Spleen (tissue), 11 donors: ENCODE measurements at regions not wholly inside any gene's neighbourhood (a gene's known extent, or its start where the extent isn't known, plus 50 kb on each side); places are given as distances from the start of the nearest gene placed in this dataset.
"Not testable (repeated sequence)": the region's sequence is repeated elsewhere in the genome, so short reads cannot be mapped to it uniquely, and the experiment has no call there.

Source experiments
- DNase-seq: peaks from one replicate; pipeline ENCODE4 v3.0.0-alpha.2; 2020
- H3K27ac ChIP-seq, 8 donors: fragments of 200-600 bp; sonication (generic) in 7 of 8; 1 replicate in 4 of 8; 2 replicates in 4 of 8; pipeline versions ENCODE4 v1.5.0 to v1.8.0; 2016 to 2021; ENCODE audit warnings: inconsistent platforms in 4 of 8, mild to moderate bottlenecking in 4 of 8, moderate library complexity in 1 of 8
- H3K27me3 ChIP-seq, 7 donors: fragments of 200-600 bp; sonication (generic) in 6 of 7; replicated peaks in 1 of 7; 1 replicate in 4 of 7; 2 replicates in 3 of 7; pipeline versions ENCODE4 v1.5.0 to v1.8.0; 2016 to 2021; ENCODE audit warnings: inconsistent platforms in 3 of 7, mild to moderate bottlenecking in 1 of 7
- H3K36me3 ChIP-seq, 6 donors: fragments of 200-600 bp; sonication (generic) in 5 of 6; 1 replicate in 4 of 6; 2 replicates in 2 of 6; pipeline versions ENCODE4 v1.5.0 to v1.8.0; 2016 to 2021; ENCODE audit warnings: inconsistent platforms in 2 of 6
- H3K4me1 ChIP-seq, 6 donors: fragments of 200-600 bp; sonication (generic) in 5 of 6; 1 replicate in 3 of 6; 2 replicates in 3 of 6; pipeline versions ENCODE4 v1.5.0 to v1.8.0; 2016 to 2021; ENCODE audit warnings: inconsistent platforms in 3 of 6
- H3K4me3 ChIP-seq, 8 donors: fragments of 200-600 bp; sonication (generic) in 7 of 8; 1 replicate in 4 of 8; 2 replicates in 4 of 8; pipeline versions ENCODE4 v1.5.0 to v1.8.0; 2016 to 2021; ENCODE audit warnings: inconsistent platforms in 4 of 8, mild to moderate bottlenecking in 4 of 8, moderate library complexity in 2 of 8
- H3K9me3 ChIP-seq, 8 donors: fragments of 200-600 bp; sonication (generic) in 7 of 8; 1 replicate in 4 of 8; 2 replicates in 4 of 8; pipeline versions ENCODE4 v1.5.0 to v1.8.0; 2016 to 2021; ENCODE audit warnings: inconsistent platforms in 4 of 8
- POLR2A ChIP-seq, 3 donors: fragments of 450-650 bp; IDR thresholded peaks; one replicate each; pipeline ENCODE4 v1.5.1; 2017; ENCODE audit warnings: antibody characterized with exemption in 3 of 3, mild to moderate bottlenecking in 1 of 3
- POLR2AphosphoS5 ChIP-seq, 3 donors: sonication (generic); formaldehyde crosslinking; IDR thresholded peaks; one replicate each; pipeline ENCODE4 v1.5.1; 2017; ENCODE audit warnings: antibody characterized with exemption in 3 of 3
- WGBS, 5 donors: extraction: QIAGEN DNeasy Blood & Tissue Kit in 3 of 5; methylation state at CpG; one replicate each; pipeline versions ENCODE4 v1.1.5 to v1.1.7; 2013 to 2018; 5-methylcytosine and 5-hydroxymethylcytosine counted together
- intact Hi-C: fragments of 100-400 bp; cut with DNase I; formaldehyde crosslinking; loops from one replicate; pipeline ENCODE4 v1.15.0; 2023; ENCODE audit warnings: low total_unique reads
- TF ChIP-seq, protein P1 (sequence below), 11 experiments: fragments of 200-600 bp in 7 of 11; fragments of 450-650 bp in 4 of 11; sonication (generic) in 4 of 11; IDR thresholded peaks in 8 of 11; conservative IDR thresholded peaks in 3 of 11; 1 replicate in 7 of 11; 2 replicates in 4 of 11; pipeline versions ENCODE4 v1.4.0 to v1.8.0; 2016 to 2021; ENCODE audit warnings: antibody characterized with exemption in 11 of 11, inconsistent platforms in 4 of 11, mild to moderate bottlenecking in 1 of 11
- donor health status: healthy with polysubstance abuse.
- donor health status: DM: no; HTN: no; CAD: no; lungs with moderate emphysema.
- donor health status: DM: no; HTN: no; CAD: no.
- donor health status: Bipolar disorder and iron deficiency.
- donor health status: healthy.
- donor health status: DM: no; HTN: no; CAD: no.
- donor health status: DM: yes; HTN: yes; CAD: no.

DNA sequence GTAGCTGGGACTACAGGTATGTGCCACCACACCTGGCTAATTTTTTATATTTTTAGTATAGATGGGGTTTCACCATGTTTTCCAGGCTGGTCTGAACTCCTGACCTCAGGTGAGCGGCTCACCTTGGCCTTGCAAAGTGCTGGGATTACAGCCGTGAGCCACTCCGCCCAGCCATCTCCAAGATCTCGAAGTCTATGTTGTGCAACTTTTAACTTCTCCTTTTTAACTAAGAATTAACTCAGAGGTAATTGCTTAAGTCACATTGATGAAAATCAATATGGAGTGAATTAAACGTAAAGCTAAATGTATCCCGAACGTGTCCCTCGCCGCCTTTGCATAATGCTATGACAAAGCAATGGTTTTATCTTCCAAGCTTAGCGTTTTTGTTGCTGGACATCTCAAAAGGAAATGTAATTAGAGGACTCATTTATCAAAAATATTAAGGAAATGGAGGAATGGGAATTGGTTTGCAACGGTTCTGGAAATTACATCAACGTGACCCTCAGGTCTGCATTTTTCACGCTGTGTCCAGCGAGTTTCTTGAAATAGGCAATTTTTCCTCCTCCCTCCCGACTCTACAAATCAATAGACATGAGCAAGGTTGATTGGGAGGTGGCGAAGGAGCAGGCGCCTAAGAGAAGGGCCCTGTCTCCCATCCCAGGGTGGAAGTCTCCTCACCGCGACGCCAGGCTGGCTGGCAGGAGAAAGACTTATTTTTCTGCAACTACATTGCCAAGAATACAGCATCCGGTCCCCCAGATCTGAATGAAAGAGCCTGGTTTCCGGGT, 89.8 kb downstream of the TMEM130 start:
- H3K27me3 ChIP-seq: peaks cover 0 to 40% (median 4%) of the 10 kb centered on the region in 7 donors
- H3K27ac ChIP-seq: no peak overlapping the region
- no peaks in the 10 kb centered on the region for H3K4me1 ChIP-seq
- no peak for TF ChIP-seq POLR2AphosphoS5 (IDR thresholded peaks at IDR 0.05)
- TF ChIP-seq, protein P1, sequence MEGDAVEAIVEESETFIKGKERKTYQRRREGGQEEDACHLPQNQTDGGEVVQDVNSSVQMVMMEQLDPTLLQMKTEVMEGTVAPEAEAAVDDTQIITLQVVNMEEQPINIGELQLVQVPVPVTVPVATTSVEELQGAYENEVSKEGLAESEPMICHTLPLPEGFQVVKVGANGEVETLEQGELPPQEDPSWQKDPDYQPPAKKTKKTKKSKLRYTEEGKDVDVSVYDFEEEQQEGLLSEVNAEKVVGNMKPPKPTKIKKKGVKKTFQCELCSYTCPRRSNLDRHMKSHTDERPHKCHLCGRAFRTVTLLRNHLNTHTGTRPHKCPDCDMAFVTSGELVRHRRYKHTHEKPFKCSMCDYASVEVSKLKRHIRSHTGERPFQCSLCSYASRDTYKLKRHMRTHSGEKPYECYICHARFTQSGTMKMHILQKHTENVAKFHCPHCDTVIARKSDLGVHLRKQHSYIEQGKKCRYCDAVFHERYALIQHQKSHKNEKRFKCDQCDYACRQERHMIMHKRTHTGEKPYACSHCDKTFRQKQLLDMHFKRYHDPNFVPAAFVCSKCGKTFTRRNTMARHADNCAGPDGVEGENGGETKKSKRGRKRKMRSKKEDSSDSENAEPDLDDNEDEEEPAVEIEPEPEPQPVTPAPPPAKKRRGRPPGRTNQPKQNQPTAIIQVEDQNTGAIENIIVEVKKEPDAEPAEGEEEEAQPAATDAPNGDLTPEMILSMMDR (IDR thresholded peaks at IDR 0.05 in 8 of 11, conservative IDR thresholded peaks at IDR 0.05 in 3 of 11): no peak
- H3K4me3 ChIP-seq: no peak overlapping the region
- WGBS, 5 donors: 68 to 81% (median 76%) methylated on average over 22 of the region's 22 CpGs
- intact Hi-C loops: no loop called here
- H3K36me3 ChIP-seq: no peaks in the 10 kb centered on the region
- DNase-seq: no peak
- no peaks in the 10 kb centered on the region for H3K9me3 ChIP-seq

DNA sequence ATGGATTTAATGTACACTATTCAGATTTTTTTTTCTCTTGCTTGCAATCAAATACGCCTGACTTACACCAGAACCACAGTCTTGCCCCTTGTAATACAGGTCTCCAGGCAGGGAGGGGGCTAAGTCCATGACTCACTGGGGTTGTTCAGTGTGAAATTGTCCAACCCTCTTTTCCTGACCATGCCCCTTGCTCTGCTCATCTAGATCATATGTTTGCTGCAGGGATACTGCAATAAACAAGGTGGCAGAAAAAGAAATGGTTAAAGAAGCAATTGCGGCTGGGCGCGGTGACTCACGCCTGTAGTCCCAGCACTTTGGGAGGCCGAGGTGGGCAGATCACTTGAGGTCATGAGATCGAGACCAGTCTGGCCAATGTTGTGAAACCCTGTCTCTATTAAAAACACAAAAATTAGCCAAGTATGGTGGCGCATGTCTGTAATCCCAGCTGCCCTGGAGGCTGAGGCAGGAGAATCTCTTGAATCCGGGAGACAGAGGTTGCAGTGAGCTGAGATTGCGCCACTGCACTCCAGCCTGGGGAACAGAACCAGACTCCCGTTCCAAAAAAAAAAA, 85.5 kb downstream of the TMEM130 start:
- H3K36me3 ChIP-seq: no peaks in the 10 kb centered on the region
- no peak overlapping the region for H3K27ac ChIP-seq
- TF ChIP-seq POLR2AphosphoS5 (IDR thresholded peaks at IDR 0.05) (no peak), POLR2A (IDR thresholded peaks at IDR 0.05) (no peak)
- TF ChIP-seq, protein P1 (IDR thresholded peaks at IDR 0.05 in 8 of 11, conservative IDR thresholded peaks at IDR 0.05 in 3 of 11): no peak
- no peak overlapping the region for H3K4me3 ChIP-seq
- DNase-seq: no peak
- intact Hi-C loops: no loop called here
- no peaks in the 10 kb centered on the region for H3K4me1 ChIP-seq
- H3K9me3 ChIP-seq: no peaks in the 10 kb centered on the region
- H3K27me3 ChIP-seq: peaks cover 0 to 57% (median 0%) of the 10 kb centered on the region in 7 donors
- 80 to 87% (median 86%) methylated on average over 11 of the region's 11 CpGs for WGBS, 5 donors

DNA sequence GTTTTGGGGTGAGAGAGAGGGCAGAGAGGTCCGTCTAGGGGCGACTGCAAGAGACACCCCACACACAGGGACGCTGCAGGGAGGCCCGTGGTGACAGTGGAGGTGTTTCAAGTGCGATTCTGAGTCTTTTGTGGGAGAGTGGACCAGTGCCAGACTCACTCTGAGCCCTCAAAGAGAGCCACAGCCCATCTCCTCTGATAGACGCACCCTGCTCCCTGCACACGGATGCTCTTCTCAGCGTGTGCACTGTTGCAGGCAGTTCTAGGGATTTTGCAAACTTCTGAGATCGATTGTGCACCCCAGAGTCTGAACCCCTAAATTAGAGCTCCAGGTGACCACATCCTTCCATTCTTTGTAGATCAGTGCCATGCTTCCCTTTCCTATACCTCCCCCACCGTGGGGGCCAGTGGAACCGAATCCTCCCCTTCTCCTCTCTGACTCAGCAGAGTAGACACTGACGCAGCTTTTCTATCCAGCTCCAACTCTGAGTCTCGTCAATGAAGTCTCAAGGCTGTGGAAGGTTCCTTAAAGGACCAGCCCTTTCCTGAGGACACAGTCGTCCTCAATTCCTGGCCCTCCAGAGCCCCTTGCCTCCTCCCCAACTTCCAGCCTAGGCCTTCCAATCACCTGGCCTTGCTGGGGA, 83.8 kb downstream of the TMEM130 start:
- intact Hi-C loops: no loop called here
- H3K4me3 ChIP-seq: no peak overlapping the region
- no peak for DNase-seq
- TF ChIP-seq, protein P1 (IDR thresholded peaks at IDR 0.05 in 8 of 11, conservative IDR thresholded peaks at IDR 0.05 in 3 of 11): no peak
- TF ChIP-seq POLR2A (IDR thresholded peaks at IDR 0.05): no peak
- no peak for TF ChIP-seq POLR2AphosphoS5 (IDR thresholded peaks at IDR 0.05)
- no peaks in the 10 kb centered on the region for H3K4me1 ChIP-seq
- peaks cover 0 to 57% (median 0%) of the 10 kb centered on the region in 7 donors for H3K27me3 ChIP-seq
- H3K27ac ChIP-seq: no peak overlapping the region
- no peaks in the 10 kb centered on the region for H3K9me3 ChIP-seq
- 48 to 60% (median 51%) methylated on average over 11 to 14 of the region's 14 CpGs for whole genome bisulfite sequencing, 5 donors
- no peaks in the 10 kb centered on the region for H3K36me3 ChIP-seq

DNA sequence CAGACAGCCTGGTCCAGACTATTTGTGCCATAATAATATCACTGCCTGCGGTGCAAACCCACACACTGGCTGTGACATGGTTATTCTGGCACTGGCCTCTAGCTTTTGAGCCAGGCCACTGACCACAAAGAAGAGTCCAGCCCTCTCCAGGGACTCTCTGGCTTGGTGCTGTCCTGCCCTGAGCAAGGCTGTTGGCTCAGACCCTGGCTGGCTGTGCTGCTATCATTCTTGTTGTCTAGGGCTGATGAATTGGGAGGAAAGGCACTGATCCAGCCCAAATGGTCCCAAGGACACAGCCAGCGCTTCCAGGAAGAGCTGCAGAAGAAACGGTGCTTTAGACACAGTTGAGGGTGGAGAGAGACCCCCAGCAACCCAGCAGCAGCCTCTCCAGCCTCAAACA, 80.8 kb downstream of the TMEM130 start:
- Histone ChIP-seq H3K27ac (no peak overlapping the region), H3K27me3 (peaks cover 0 to 45% (median 0%) of the 10 kb centered on the region in 7 donors), H3K9me3 (no peaks in the 10 kb centered on the region), H3K4me3 (no peak overlapping the region), H3K4me1 (no peaks in the 10 kb centered on the region), H3K36me3 (no peaks in the 10 kb centered on the region)
- intact Hi-C loops: no loop called here
- WGBS, 5 donors: 58 to 69% (median 61%) methylated on average over 2 to 3 of the region's 3 CpGs
- no peak for DNase-seq
- TF ChIP-seq POLR2AphosphoS5 (IDR thresholded peaks at IDR 0.05) (no peak), POLR2A (IDR thresholded peaks at IDR 0.05) (no peak)
- TF ChIP-seq, protein P1 (IDR thresholded peaks at IDR 0.05 in 8 of 11, conservative IDR thresholded peaks at IDR 0.05 in 3 of 11): no peak

DNA sequence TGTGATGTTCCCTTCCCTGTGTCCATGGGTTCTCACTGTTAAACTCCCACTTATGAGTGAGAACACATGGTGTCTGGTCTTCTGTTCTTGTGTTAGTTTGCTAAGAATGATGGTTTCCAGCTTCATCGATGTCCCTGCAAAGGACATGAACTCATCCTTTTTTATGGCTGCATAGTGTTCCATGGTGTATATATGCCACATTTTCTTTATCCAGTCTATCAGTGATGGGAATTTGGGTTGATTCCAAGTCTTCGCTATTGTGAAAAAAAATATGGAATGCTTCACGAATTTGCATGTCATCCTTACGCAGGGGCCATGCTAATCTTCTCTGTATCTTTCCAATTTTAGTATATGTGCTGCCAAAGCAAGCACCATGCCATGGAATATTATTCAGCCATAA, 75.4 kb downstream of the TMEM130 start:
- H3K27me3 ChIP-seq: peaks cover 0 to 12% (median 0%) of the 10 kb centered on the region in 7 donors
- H3K27ac ChIP-seq, DNase-seq, intact Hi-C loops, H3K4me1 ChIP-seq, H3K9me3 ChIP-seq, H3K4me3 ChIP-seq, H3K36me3 ChIP-seq: not testable (repeated sequence)
- WGBS, 5 donors: 85 to 95% (median 91%) methylated on average over 4 of the region's 4 CpGs
